Panc1 (cell line): ENCODE measurements at regions not wholly inside any gene's neighbourhood (a gene's known extent, or its start where the extent isn't known, plus 50 kb on each side); places are given as distances from the start of the nearest gene placed in this dataset.
"Not testable (repeated sequence)": the region's sequence is repeated elsewhere in the genome, so short reads cannot be mapped to it uniquely, and the experiment has no call there.

Experiments used
- ATAC-seq: fragments of 200-7000 bp; cut with Tn5 transposase; 2 replicates; pipeline ENCODE4 v1.9.1; 2020; ENCODE audit warnings: mild to moderate bottlenecking, moderate library complexity
- BruUV-seq: library from RNA; stranded (reverse); fragments of 400-500 nt; replicated peaks from 2 replicates; lab custom pipeline; 2021; lab: Mats Ljungman, UMichigan
- CTCF ChIA-PET: fragments of 300-600 bp; sonication (Branson Sonifier 250); formaldehyde crosslinking; loops from one replicate; lab custom pipeline; 2022; ENCODE audit warnings: antibody characterized with exemption; lab: Charles Lee
- POLR2A ChIA-PET: fragments of 300-600 bp; sonication (Branson Sonifier 250); formaldehyde crosslinking; loops from one replicate; lab custom pipeline; 2022; ENCODE audit warnings: antibody characterized with exemption; lab: Charles Lee
- DNase-seq: peaks from one replicate; pipeline ENCODE4 v3.0.0-alpha.2; 2010; ENCODE audit warnings: low read depth, low spot score
- H3K27ac ChIP-seq: 2 replicates; pipeline ENCODE4 v1.5.1; 2011; ENCODE audit warnings: mild to moderate bottlenecking, low read length, inconsistent platforms
- H3K27me3 ChIP-seq: fragments of 200-500 bp; sonication (Bioruptor generic); 2 replicates; pipeline ENCODE4 v1.6.0; 2014; ENCODE audit warnings: low read length, inconsistent platforms; ENCODE audit not compliant: control insufficient read depth, insufficient read depth
- H3K36me3 ChIP-seq: fragments of 200-500 bp; sonication (Bioruptor generic); 2 replicates; pipeline ENCODE4 v1.5.1; 2014; ENCODE audit warnings: inconsistent platforms, mild to moderate bottlenecking, low read length, moderate library complexity; ENCODE audit not compliant: control insufficient read depth, insufficient read depth
- H3K4me1 ChIP-seq: 2 replicates; pipeline ENCODE4 v1.5.1; 2011; ENCODE audit warnings: inconsistent platforms, mild to moderate bottlenecking, low read length, moderate library complexity; ENCODE audit not compliant: control insufficient read depth, insufficient read depth
- H3K4me3 ChIP-seq, 2 experiments: 2 replicates each; pipeline ENCODE4 v1.5.1; 2011 to 2012; ENCODE audit warnings: low read depth in 2 of 2, low read length in 2 of 2, mild to moderate bottlenecking in 2 of 2, inconsistent platforms in 1 of 2, moderate library complexity in 1 of 2
- H3K9me3 ChIP-seq: fragments of 200-500 bp; sonication (Bioruptor generic); 2 replicates; pipeline ENCODE4 v1.5.1; 2014; ENCODE audit warnings: low read depth, mild to moderate bottlenecking, inconsistent platforms, low read length, moderate library complexity; ENCODE audit not compliant: control insufficient read depth, insufficient read depth
- POLR2AphosphoS5 ChIP-seq: IDR thresholded peaks from 2 replicates; pipeline ENCODE4 v1.6.1; 2012; ENCODE audit warnings: mild to moderate bottlenecking, low read depth, low read length, moderate library complexity
- SIN3A ChIP-seq: IDR thresholded peaks from 2 replicates; pipeline ENCODE4 v1.6.1; 2012; ENCODE audit warnings: low read depth, mild to moderate bottlenecking, low read length, moderate library complexity, borderline replicate concordance; ENCODE audit not compliant: insufficient read depth
- TCF7L2 ChIP-seq: IDR thresholded peaks from 2 replicates; pipeline ENCODE4 v1.6.1; 2011; ENCODE audit warnings: mild to moderate bottlenecking, low read depth, low read length, inconsistent platforms
- in situ Hi-C: cut with HindIII; loops from 2 replicates; pipeline ENCODE4 v1.10.0; 2016; ENCODE audit warnings: low sequenced_read_pairs, low pct_unique_long_range_greater_than_20kb
- intact Hi-C: fragments of 100-400 bp; cut with micrococcal nuclease; formaldehyde crosslinking; loops from one replicate; pipeline ENCODE4 v1.10.0; 2022; ENCODE audit not compliant: unreplicated experiment
- TF ChIP-seq, protein P1 (sequence below), 2 experiments: IDR thresholded peaks; 2 replicates each; pipeline ENCODE4 v1.6.1; 2011 to 2012; ENCODE audit warnings: low read depth in 2 of 2, control low read depth in 1 of 2, low read length in 1 of 2, mild to moderate bottlenecking in 1 of 2, moderate library complexity in 1 of 2; ENCODE audit not compliant: insufficient read depth in 1 of 2
- TF ChIP-seq, protein P2 (sequence below): fragments of 450-650 bp; IDR thresholded peaks from 2 replicates; pipeline ENCODE4 v1.5.1; 2017; ENCODE audit warnings: mild to moderate bottlenecking

DNA sequence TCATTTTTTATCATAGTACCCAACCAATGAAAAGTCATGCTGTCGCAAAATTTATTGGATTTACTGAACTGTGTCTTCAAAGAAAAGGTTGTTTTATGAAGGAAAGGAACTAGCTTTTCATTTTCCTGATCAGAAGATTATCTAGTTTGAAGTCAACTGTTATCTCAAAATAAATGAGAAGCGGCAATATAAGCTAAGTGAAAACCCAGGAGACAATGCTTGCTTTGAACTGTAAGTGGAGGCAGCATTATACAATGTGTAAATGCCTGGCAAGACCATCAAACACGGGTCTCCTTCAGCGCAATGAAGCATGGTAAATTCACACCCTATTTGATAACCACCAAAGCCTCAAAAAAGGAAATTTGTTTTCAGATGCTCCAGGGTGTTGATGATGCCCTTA, 134.4 kb upstream of the PTBP2 start:
- Histone ChIP-seq H3K9me3 (no peaks in the 10 kb centered on the region), H3K27me3 (no peaks in the 10 kb centered on the region), H3K36me3 (no peaks in the 10 kb centered on the region), H3K27ac (no peak overlapping the region), H3K4me1 (no peaks in the 10 kb centered on the region), H3K4me3 (no peak overlapping the region)
- in situ Hi-C loops (no loop called here), intact Hi-C loops (no loop called here)
- POLR2A ChIA-PET: no interaction called here
- DNase-seq (no peak), ATAC-seq (no peak)
- BruUV-seq: no TSS peak
- TF ChIP-seq POLR2AphosphoS5 (no peak), TCF7L2 (no peak), SIN3A (no peak)
- TF ChIP-seq, protein P1, sequence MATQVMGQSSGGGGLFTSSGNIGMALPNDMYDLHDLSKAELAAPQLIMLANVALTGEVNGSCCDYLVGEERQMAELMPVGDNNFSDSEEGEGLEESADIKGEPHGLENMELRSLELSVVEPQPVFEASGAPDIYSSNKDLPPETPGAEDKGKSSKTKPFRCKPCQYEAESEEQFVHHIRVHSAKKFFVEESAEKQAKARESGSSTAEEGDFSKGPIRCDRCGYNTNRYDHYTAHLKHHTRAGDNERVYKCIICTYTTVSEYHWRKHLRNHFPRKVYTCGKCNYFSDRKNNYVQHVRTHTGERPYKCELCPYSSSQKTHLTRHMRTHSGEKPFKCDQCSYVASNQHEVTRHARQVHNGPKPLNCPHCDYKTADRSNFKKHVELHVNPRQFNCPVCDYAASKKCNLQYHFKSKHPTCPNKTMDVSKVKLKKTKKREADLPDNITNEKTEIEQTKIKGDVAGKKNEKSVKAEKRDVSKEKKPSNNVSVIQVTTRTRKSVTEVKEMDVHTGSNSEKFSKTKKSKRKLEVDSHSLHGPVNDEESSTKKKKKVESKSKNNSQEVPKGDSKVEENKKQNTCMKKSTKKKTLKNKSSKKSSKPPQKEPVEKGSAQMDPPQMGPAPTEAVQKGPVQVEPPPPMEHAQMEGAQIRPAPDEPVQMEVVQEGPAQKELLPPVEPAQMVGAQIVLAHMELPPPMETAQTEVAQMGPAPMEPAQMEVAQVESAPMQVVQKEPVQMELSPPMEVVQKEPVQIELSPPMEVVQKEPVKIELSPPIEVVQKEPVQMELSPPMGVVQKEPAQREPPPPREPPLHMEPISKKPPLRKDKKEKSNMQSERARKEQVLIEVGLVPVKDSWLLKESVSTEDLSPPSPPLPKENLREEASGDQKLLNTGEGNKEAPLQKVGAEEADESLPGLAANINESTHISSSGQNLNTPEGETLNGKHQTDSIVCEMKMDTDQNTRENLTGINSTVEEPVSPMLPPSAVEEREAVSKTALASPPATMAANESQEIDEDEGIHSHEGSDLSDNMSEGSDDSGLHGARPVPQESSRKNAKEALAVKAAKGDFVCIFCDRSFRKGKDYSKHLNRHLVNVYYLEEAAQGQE (IDR thresholded peaks at IDR 0.05; ENCODE audit: insufficient read depth in 1 of 2, low read depth in 2 of 2, low read length in 1 of 2): no peak
- TF ChIP-seq, protein P2, sequence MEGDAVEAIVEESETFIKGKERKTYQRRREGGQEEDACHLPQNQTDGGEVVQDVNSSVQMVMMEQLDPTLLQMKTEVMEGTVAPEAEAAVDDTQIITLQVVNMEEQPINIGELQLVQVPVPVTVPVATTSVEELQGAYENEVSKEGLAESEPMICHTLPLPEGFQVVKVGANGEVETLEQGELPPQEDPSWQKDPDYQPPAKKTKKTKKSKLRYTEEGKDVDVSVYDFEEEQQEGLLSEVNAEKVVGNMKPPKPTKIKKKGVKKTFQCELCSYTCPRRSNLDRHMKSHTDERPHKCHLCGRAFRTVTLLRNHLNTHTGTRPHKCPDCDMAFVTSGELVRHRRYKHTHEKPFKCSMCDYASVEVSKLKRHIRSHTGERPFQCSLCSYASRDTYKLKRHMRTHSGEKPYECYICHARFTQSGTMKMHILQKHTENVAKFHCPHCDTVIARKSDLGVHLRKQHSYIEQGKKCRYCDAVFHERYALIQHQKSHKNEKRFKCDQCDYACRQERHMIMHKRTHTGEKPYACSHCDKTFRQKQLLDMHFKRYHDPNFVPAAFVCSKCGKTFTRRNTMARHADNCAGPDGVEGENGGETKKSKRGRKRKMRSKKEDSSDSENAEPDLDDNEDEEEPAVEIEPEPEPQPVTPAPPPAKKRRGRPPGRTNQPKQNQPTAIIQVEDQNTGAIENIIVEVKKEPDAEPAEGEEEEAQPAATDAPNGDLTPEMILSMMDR: no peak
- CTCF ChIA-PET: no interaction called here

DNA sequence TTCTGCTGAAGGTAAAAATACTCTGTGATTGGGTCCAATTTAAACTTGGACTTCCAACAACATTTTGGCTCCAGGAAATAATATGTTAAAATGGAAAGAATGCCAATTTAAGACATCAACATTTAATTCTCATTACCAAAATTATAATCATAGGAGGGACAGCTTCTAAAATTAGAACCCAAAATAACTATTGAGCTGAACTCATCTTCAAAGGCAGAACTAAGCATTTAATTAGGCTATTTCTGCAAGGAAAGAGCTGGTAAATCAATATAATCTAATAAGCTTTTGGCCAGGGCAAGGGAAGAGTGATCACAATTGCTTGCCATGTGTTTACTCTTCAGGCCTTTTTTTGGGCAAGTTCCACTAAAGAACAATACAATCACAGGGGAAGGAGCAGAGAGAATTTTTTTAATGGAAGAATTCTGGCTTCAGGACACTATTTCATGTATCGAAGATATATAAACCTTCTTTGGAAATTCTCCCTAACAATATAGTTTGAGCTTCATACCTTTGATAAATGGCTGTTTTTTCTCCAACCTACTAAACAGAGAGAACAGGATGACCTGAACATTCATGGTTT, 133.1 kb upstream of the PTBP2 start:
- intact Hi-C loops: no loop called here
- in situ Hi-C loops: no loop called here
- no peak for ATAC-seq

GRCh38 chr1:96595530-96595929, 126.1 kb upstream of the PTBP2 start:
- intact Hi-C loops, BruUV-seq, ATAC-seq, POLR2A ChIA-PET, DNase-seq, H3K4me3 ChIP-seq, in situ Hi-C loops, CTCF ChIA-PET, H3K27me3 ChIP-seq, H3K9me3 ChIP-seq, H3K36me3 ChIP-seq, H3K4me1 ChIP-seq, H3K27ac ChIP-seq: not testable (repeated sequence)

More for the DNA sequence above, 133.1 kb upstream of the PTBP2 start:
- POLR2A ChIA-PET: no interaction called here
- no peak overlapping the region for H3K4me3 ChIP-seq
- no peaks in the 10 kb centered on the region for H3K9me3 ChIP-seq
- no peak for DNase-seq
- CTCF ChIA-PET: no interaction called here
- no peak overlapping the region for H3K27ac ChIP-seq
- H3K36me3 ChIP-seq: no peaks in the 10 kb centered on the region
- H3K27me3 ChIP-seq: no peaks in the 10 kb centered on the region
- no TSS peak for BruUV-seq
- TF ChIP-seq, protein P1 (IDR thresholded peaks at IDR 0.05; ENCODE audit: insufficient read depth in 1 of 2, low read depth in 2 of 2, low read length in 1 of 2): no peak
- no peak for TF ChIP-seq SIN3A
- TF ChIP-seq POLR2AphosphoS5: no peak
- no peak for TF ChIP-seq TCF7L2
- TF ChIP-seq, protein P2: no peak
- no peaks in the 10 kb centered on the region for H3K4me1 ChIP-seq
